CD4-positive, alpha-beta T cell treated with Interleukin-15 for 4 hours (primary cell): ENCODE measurements at regions not wholly inside any gene's neighbourhood (a gene's known extent, or its start where the extent isn't known, plus 50 kb on each side); places are given as distances from the start of the nearest gene placed in this dataset.
"Not testable (repeated sequence)": the region's sequence is repeated elsewhere in the genome, so short reads cannot be mapped to it uniquely, and the experiment has no call there.

ENCODE experiments used
- DNase-seq: peaks from one replicate; pipeline ENCODE4 v3.0.0-alpha.2; 2020; ENCODE audit warnings: low spot score

DNA sequence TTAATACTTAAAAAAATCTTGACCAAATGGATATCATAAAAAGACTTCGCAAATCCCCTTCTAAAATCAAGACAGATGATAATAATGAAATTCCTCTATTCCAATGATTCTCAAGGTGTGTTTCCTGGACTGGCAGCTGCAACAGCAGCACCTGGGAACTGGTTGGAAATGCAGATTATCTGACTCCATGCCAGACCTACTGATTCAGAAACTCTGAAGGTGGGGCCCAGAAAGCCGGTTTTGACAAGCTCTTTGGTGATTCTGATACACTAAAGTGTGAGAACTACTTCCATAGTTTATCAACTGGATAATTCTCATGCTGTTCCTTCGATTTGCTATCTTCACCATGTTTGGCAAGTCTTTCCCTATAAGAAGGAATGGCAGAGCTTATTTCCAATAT is 252.1 kb downstream of the COL12A1 start:
- DNase-seq = no peak

DNA sequence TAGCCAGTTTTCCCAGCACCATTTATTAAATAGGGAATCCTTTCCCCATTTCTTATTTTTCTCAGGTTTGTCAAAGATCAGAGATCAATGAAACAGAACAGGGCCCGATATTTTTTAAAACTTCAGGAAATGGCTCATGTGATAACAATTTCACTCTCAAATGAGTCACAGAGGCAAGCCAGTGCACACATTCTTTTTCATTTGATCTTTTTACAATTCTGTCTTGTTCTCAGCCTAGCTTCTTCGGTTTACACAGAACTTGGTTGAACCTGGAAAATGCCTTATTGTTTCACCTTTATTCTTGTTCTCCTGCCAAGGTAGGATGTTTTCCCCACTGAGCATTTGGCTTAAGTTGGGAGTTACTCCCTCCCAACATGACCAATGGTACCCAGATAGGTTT is 258.9 kb downstream of the COL12A1 start:
- DNase-seq = no peak

DNA sequence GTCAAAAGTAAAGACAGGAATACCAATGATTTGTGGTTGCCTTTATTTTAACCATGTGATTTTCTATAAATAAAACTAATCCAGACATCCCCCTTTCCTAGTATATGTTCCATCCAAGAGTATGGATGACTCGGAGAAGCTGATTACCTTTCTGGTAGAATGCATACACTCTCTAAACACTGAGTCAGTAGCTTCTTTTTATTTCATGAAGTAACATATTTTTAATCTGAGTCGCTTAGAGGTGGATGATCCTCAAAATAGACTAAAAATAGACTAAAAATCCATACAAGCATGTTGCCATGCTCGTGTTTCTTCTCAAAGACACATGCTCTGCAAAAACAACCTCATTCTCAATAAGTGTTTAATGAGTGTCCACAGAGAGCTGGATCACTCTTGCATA is 263.7 kb downstream of the COL12A1 start:
- no peak for DNase-seq

DNA sequence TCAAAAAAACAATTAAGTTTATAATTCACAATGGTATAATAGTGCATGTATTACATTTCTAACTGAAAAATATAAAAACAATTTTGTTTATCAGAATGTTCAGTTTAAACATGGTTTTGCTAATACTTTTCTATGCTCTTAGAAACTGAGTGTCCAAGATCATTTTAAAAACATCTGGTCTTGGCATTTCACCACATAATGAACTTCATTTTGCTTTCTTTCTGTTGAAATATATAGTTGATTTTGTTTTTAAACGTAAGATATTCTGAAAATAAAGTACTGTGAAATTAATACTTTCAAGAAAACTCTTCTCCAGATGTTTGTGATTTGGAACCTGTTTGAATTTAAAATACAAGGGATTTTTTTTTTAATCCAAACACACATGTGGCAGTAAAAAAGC is 264.4 kb downstream of the COL12A1 start:
- DNase-seq = no peak

DNA sequence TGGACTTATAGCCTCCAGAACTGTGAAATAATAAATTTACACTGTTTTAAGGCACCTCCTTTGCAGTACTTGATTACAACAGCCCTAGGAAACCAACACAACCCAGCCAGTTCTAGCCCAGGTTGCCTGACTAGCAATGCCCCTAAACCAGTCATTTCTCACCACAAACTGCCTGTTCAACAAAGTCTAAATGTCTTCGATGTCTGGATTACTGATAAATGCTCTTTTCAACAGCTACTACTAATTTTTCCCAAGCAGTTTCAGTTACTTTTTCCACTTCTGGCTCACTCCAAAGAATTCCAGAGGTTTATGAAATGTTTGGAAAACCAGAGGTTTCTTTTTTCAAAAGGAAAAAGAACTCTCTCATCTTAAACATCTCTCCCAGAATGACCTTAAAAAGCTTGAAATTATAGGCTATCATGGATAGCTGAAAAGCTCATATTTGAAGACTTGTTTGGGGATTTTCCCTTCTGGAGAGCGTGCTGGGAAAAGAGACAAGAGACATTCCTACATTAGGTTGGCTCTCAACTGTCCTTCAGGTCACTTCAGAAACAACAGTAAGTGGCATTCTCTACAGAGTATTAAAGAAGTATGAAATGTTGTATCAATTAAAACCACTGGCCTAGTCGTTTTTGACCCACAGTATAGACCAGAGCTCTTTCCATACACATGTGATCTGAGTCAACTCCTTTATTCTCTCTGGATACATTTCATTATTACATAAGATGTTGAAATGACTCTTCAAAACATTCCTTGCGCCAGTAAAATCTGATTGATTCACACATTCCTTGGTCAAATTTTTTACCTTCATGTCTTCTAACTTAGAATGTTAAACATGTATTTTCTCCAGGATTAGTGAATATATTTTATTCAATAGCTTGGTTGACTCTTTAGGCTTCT is 265.9 kb downstream of the COL12A1 start:
- DNase-seq = no peak

DNA sequence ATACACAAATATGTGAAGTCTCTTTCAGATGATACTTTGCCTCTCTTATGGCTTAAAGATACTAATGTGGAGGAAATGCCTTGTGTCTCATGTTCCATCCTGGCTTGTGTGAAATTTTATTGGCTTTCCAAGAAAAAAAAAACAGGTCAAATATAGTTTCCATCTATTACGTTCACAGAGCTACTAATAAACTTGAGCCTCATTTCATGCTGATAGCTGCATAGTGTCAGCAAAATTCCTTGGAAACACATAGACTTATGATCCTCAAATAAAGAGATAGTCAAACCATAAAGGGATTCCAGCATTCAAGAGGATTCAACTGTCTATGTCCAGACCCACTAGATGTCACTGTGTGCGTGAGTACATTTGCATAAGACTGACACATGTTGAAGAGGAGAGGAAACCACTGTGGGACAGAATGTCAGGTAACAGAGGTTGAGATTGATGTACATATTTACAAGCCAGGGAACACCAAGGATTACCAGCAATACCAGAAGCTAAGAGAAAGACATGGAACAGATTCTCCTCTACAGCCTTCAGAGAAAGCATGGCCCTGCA is 266.6 kb downstream of the COL12A1 start:
- no peak for DNase-seq

DNA sequence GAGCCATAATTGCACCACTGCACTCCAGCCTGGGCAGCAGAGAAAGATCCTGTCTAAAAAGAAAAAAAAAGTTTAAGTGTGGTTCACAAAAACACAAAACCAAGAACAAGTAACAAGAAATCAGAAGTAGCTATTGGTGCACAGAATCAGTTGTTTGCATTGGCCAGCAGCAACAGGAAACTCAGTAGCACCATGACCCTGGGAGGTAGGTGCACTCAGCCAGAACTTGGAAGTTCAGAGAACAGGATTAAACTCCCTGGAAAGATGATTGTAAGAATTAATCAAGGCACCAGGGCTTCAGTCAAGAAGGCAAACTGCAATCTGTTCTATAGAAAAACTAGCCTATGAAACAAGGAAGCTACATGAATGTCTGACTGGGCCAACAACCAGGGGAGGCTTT is 267.9 kb downstream of the COL12A1 start:
- no peak for DNase-seq

DNA sequence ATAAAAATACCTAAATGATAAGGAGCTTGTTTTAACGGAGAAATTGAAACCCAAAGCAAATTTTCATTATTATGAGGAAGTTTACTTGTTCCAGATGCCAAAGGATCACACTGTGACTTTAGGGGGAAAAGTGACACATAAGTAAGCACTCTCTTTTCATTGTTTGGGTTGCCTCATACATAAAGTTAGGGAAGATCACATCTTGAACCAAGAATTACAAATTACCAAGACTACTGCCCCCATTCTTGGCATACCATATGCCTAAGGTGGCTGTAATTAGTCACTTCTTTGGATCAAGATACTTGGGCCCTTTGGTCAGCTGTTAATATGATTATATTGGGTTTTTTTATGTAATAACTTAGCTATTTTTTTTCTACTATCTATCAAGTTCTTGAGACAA is 269.0 kb downstream of the COL12A1 start:
- no peak for DNase-seq

DNA sequence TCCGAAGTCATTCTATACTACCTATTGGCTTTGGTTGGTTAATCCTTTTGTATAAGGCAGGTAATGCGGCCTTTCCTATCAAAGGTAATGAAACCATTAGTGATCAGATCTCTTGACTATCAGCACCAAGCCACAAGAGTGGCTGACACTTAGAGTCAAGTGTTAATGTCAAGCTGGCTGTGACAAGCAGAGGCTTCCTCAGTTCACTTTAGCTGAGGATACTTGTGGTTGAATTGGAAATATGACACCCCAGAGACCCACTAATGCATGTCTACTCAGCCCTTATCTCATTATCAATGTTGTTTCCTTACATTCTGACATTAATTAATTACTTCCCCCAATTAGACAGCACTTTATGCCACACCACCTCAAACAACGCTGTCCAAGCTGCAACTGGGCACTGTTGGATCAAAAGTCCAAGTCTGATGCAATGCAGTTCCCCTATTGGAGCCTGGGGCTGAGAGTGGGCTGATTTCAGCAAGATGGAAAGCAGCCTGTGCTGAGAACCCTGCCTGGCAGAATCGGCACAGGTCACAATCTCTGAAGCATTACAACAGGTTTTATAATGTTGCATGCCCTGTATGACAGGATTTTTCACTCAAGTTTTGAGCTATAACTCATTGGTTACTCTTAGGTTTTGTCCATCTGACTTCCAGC is 273.5 kb downstream of the COL12A1 start:
- DNase-seq = no peak

DNA sequence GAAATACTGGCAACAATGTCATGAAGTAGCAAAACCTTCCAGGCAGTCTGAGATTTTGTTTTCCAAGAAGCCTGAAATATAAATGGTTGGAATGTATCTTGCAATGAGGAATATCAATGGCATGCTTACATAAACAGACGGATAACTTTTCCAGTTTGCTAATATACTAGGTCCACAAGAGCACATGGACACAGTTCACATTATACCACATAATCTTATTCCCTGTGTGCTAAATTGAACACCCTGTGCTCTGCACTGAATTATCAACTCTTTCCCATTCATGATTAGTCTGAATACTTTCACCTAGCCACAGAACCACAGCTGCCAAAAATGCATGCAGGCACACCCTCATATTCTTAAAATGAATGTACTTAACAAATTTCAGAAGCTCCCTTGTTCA is 274.3 kb downstream of the COL12A1 start:
- no peak for DNase-seq

DNA sequence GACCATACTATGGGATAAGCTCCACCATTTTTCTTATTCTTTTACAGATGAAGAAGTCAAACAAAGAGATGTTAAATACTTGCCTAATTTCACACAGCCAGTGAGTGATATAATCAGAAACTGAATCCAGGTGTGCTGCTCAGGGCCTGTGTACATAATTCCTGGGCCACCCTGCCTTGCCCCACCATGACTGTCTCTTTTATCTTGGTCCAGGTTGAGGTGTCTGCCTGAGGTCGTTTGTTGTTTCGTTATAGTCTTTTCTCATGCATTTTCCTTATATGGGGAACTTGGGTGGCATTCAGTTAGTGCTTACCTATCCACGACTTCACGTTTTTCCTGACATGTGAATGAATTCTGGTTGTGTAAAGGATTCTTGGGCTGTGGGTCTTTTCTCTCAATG is 277.6 kb downstream of the COL12A1 start:
- no peak for DNase-seq

DNA sequence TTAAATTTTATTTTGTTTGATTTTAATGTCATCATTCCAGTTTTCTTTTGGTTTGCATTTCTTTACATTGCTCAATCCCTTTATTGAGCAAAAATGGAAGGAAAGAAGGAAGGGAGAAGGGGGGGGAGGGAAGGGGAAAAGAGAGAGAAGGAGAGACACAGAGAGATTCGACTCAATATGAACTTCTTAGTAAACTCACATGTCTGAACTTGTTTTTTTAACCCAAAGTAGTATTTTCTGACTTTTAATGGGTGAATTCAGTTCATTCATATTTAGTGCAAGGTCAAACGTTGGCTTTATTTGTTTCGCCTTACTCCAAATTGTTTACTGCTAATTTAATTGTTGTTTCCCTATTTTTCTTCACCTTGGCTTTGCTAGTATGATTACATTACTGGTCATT is 278.6 kb downstream of the COL12A1 start:
- no peak for DNase-seq

DNA sequence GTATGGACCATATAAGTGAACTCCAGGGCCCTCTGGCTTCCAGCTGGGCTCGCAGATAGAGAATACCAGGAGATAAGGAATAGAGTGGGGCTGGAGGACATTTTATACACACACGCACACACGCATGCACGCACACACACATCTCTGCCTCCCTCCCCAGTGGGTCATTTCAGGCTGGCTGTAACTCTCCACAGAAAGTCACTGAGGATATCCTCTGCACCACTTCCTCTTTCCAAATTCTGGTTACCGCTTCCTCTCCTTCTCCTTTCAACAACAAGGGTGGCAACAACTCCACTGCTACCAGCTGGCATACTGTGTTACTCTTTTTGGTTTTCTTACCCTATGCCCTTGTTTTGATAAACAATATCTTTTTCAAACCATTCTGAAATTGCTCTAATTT is 280.2 kb downstream of the COL12A1 start:
- no peak for DNase-seq

DNA sequence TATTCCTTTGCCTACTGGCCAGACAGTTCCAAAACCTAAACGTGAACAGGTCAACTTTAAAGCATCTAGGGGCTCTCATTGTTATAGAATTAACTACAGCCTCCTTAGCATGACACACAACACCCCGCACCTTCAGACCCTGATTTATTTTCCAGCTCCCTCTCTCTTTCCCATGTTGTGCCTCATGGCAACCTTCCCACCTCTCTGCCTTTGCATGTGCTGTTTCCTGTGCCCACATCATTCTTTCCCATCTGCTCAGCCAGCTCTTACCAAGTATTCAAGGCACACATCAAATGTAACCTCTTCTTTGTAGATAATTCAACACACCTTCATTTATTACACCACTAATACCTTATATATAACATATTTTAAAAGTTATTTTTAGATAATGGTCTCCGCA is 291.0 kb downstream of the COL12A1 start:
- no peak for DNase-seq

DNA sequence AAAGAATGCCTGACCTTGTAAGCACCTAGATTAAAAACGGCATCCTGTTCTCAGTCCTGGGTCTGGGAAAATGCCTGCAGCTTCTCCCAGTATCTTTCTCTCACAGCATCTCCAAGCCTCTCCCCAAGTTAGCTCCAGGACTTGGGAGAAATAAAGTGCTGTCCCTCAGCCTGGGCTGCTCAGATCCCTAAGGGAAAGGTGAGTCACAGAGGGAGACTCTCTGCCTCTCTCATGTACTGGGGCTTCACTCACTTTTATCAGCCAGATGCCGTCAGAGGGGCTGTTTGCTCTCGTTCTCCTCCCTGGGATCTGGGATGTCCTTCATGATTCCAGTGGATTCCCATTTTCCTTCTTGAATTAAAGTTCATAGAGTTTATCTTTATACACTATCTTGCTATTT is 293.6 kb downstream of the COL12A1 start:
- no peak for DNase-seq

DNA sequence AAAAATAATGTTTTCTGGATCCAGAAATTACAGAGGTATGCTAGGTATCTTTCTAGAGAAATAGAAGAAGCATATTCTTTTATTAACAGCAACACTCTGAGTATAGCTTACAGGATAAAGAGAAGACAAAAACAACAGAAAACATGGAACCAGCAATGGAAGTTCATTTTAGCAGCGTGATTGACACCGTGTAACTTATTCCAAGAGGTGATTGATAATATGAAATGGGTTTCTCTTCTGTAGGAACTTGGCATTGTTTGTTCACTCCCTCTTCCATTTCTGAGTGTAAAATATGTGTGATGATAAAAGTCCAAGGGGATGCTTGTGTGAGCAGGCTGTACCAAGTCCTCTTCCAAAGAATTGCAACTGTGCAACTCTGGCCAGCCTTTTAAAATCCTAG is 303.0 kb downstream of the COL12A1 start:
- DNase-seq = no peak

DNA sequence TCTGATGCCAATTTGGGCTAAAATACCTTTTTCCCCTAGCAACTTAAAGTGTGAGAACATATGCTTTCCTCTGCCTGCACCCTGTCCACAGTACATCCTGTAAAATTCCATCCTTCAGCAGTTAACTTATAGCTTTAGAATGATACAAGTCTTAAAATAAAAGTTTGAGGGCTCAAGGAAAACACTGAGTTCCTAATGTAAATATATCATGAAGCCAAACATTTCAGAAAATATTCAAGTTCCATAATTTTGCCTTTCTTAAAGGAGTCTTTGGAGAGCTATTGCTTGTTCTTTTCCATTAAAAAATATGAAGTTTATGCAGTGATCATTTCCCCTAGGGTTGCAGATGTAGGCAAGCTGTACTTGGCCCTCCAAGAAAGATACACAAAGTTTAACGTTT is 303.8 kb downstream of the COL12A1 start:
- no peak for DNase-seq

DNA sequence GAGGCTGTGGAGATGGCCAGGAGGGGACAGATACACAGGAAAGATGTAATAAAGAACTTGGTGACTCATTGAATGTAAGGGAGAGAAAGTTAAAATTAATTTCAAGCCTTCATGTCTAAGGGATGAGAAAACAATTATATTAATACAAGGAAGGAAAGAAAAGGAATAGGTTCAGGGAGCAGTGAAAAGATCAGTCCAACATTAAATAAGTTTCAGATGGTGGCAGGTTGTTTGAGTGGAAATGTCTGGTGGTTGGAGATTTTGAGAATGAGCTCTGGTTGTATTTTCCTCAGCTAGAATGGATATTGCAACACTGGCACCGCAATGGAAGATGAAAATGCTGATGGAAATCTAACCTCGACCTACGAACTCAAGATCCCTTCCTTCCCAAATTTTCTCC is 304.3 kb downstream of the COL12A1 start:
- no peak for DNase-seq

DNA sequence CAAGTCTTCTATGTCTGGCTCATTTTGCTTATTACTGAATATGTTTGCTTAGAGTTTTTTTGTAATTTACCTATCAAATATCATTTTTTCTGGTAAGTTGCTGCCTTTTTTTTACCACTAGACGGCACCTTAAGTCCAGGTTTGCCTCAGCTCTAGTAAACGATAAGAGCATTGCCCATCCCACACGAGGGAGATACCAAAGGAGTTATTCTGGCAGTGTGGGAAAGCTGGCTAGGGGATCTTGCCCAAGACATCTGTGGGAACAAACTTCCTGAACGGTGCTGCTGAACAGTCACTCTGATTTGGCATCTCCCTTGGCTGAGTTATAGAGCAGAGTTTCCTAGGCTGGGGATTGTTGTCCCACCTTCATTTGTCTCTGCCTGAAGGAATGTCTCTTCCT is 306.4 kb downstream of the COL12A1 start:
- DNase-seq = no peak

DNA sequence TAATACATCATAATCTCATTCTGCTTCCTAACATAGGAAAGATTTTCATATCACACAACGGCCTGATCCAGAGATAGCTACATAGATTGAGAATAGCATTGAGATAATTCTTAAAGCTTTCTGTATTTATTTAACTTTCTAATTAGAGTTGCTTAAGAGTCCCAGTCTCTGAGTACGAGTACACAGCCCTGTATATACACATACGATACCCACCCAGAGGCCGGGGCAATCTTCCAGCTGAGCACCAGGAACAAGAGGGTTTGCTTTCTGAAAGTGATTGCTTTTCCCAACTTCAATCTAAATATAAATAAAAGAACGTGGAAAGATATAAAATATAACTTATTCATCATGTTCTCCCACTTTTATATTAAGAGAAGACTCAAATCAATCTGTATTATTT is 313.8 kb downstream of the COL12A1 start:
- no peak for DNase-seq

DNA sequence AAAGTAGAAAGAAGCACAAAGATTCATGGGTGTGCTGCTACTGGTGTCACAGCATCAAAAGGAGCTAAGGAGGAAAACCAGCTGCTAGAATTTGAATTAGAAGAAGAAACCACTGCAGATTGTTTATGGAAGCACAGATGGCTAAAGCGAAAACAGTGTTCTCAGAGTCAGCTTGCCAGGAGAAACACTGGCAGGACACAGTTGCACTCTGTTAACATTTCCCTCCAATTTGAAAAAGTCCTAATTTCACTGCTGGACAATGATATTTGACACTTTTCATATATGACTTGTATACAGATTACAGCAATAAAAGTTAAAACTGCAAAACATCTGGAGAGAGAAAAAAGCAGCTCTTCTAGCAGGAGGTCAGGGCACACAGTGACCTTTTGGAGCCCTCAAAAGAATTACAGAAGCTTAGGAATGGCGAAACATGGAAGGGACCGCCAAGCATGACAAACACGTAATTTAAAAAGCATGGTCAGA is 314.5 kb downstream of the COL12A1 start:
- DNase-seq = no peak

DNA sequence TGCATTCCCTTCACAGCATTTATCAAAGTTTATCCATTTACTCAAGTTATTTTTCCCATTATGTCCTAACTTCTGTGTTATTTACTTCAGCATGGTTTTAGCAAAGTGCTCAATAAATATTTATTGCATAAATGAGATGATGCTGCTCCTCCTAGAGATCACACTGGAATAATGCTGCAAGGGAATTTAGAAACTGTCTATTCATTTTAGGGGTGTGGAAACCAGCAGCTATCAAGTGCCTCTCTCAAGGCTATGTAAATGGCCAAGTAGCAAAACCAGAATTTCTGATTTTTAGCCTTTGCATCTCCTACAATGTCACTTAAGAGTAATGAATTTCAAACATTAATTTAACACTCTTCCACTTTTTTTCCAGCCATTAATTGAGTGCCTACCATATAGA is 316.2 kb downstream of the COL12A1 start:
- DNase-seq = no peak

DNA sequence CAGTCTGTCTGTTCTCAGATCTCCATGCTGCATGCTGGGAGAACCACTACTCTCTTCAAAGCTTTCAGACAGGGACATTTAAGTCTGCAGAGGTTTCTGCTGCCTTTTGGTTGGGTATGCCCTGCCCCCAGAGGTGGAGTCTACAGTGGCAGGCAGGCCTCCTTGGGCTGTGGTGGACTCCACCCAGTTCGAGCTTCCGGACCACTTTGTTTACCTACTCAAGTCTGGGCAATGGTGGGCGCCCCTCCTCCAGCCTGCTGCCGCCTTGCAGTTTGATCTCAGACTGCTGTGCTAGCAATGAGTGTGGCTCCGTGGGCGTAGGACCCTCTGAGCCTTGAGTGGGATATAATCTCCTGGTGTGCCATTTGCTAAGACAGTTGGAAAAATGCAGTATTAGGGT is 317.1 kb downstream of the COL12A1 start:
- not testable (repeated sequence) for DNase-seq
